ENCODE measurements at regions not wholly inside any gene's neighbourhood (a gene's known extent, or its start where the extent isn't known, plus 50 kb on each side); places are given as distances from the start of the nearest gene placed in this dataset.
"Not testable (repeated sequence)": the region's sequence is repeated elsewhere in the genome, so short reads cannot be mapped to it uniquely, and the experiment has no call there.

DNA sequence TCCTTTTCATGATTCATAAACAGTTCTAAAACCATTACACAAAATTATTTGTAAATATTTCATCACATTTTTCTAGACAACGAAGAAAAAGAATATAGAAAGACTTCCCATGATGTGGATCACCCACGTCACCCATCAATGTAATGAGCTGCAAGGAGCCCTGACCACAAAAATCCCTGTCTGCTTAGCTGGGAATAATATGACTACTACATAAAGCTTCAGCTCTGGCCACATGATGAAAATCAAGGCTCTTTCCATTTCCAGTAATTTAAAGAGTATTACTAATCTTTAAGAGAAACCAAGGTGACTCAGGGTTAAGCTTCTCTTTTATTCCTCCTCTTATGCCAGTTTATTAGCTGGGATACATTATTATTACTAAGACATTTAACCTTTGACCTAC, 180.8 kb upstream of the CACNA2D1 start:
- DNase-seq: no peak

DNA sequence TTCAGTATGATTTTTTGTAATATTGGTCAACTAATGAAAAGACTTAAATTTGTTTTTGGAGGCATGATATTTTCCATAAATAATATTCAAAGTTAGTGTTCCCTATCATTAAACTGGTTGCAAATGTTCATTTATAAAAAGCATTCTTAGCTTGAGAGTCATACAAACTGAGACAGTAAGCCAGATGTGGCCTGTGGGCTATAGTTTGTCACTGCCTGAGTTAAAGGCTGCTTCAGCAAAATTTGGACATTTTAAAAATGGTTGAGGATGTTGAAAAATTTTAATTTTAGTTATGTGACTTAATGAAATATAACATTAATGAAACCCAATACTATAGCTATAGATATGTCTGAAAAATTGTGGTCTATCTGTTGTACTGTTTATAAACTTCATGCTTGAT, 180.2 kb upstream of the CACNA2D1 start:
- DNase-seq: no peak

- DNase-seq: no peak
Observed at GRCh38 chr7:82617156-82617555, 173.6 kb upstream of the CACNA2D1 start.

GRCh38 chr7:82616059-82616728, 172.6 kb upstream of the CACNA2D1 start:
- no peak for DNase-seq

DNA sequence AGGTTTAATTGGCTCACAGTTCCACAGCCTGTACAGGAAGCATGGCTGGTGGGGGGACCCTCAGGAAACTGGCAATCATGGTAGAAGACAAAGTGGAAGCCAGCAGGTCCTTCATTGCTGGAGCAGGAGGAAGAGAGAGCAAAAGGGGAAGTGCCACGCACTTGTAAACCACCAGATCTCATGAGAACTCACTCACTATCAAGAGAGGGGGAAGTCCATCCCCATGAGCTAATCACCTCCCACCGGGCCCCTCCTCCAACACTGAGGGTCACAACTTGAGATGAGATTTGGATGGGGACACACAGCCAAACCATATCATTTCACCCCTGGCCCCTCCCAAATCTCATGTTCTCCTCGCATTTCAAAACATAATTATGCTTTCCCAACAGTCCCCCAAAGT, 171.9 kb upstream of the CACNA2D1 start:
- DNase-seq: no peak

GRCh38 chr7:82609746-82610145, 166.2 kb upstream of the CACNA2D1 start:
- DNase-seq: no peak

DNA sequence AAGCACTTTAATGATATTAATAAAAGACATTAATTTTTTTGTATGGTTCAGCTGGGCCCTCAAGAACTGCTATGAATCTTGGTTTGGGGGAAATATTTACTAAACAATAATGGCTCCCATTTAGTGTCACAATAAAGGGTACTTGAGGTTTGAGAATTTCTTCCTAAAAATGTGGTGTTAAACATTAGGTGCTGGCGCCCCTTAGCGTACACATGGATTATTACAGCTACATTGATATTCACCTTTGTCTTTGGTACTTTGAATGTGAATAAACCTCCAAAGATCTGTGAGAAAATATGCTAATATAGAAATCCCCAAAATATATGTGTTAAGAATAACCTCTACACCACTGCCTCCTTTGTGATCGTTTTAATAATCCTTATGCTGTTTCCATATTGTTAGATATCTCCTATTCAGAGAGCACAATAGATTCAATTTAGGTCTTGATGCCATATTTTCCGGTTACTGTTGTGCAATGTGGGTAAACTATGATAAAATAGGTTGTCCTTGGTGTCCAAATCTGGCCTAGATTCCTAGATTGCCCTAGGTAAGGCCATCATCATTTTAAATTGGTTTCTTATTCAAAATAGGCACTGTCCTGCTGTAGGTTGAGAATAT, 161.8 kb upstream of the CACNA2D1 start:
- DNase-seq: peak; percentile 26

- no peak for DNase-seq
Observed at GRCh38 chr7:82602066-82602465, 158.5 kb upstream of the CACNA2D1 start.

GRCh38 chr7:82600531-82600930, 157.0 kb upstream of the CACNA2D1 start:
- DNase-seq: no peak

DNA sequence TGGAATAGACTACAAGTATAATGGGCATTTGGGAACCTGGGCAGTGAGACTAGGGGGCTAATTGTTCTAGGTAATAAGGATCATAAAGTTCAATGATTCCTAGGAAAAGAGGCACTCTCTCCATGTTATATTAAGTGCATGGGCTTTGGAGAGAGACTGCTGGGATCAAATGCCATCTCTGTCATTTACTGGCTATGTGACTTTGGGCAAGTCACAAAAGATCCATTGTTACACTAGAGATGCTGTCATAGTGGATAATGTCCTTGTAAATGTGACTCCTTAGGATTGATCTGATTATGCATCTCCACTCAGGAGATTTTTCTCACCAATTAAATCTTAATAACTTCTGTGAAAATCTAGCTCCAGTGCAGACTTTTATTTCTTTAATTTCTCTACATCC, 156.3 kb upstream of the CACNA2D1 start:
- DNase-seq: no peak

DNA sequence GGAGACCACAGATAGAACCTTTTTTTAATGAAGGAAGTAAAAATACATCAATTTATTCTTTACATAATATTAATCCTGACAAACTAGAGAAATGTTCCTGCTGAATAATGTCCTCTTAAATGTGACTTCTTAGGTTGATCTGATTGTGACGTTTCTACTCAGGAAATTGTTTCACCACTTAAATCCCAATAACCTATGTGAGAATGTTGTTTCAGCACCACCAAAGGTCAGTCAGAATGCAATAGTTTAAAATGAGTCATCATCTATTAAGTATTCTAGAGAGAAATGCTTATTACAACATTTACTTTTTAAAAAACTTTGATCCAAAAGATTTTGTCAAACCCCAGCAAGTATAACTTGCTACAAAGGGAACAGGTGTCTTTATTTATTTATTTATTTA, 155.4 kb upstream of the CACNA2D1 start:
- no peak for DNase-seq

- DNase-seq: not testable (repeated sequence)
Observed at GRCh38 chr7:82595795-82596194, 152.2 kb upstream of the CACNA2D1 start.

DNA sequence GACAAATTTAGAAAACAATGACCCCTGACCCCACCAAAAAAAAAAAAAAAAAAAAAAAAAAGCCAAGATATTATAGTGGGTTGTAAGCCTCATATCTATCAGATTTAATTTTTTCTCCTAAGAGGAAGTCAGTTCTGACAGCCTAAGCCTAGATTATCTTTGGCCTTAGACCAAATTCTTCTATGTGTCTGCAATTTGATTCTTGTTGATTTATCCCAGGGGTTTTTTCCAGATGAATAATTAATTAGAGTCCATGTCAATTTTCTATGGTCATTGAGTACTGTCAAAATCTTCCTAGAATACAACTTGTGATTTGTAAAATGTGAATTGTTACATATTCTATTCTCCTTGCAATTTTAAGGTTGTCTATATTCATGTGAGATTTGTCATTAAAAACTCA, 151.6 kb upstream of the CACNA2D1 start:
- DNase-seq: peak; percentile 37

DNA sequence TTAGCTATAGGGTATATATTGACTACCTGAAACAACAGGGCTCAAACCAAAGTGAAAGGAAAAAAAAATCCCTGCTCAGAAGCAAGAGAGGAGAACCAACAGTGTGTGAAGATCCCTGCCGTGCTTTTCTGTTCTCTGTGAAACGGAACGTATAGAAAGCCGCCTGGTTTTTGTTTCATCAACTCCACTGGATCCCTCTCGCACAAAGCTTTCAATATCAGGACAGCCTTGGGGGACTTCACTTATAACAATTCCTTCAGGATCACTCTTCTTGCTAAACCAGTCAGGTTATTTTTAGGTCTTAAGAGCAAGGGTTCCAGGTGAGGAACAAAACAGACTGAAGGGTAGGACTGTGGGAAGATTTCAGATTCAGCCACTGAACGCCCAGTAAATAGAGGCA, 151.1 kb upstream of the CACNA2D1 start:
- DNase-seq: no peak

DNA sequence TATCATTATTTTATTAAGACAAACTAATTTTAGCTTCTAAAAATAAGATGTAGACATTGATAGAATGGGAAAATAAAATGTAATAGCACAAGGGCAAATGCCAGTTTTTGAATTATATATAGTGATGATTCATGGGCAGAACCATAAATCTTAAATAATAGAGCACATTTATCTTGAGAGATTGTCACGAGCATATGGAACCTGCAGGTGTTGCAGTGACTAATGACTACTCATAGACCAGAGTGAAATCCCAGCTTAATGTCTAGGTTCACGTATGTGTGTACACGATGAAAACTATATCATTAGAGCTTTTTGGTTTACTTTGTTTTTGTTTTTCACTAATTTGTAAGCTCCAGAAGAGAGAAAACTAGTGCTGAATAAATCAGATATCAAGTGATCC, 150.2 kb upstream of the CACNA2D1 start:
- no peak for DNase-seq

DNA sequence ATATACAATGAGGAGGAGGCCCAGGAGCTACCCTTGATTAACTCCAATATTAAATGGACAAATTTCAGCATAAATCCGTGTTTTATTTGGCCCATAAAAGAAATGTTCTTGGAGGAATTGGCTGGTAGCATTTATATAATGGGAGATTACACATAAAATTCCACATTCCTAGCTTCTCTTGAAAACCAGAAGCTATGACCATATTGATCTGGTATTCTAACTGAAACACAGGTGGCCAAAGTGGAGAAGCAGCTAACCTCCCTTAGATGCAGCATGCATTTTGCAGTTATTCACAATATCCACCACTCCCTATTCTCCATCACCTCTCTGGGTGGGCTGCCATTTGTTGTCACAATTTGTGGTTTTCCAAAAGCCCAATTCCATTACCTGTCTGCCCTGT, 148.8 kb upstream of the CACNA2D1 start:
- no peak for DNase-seq

DNA sequence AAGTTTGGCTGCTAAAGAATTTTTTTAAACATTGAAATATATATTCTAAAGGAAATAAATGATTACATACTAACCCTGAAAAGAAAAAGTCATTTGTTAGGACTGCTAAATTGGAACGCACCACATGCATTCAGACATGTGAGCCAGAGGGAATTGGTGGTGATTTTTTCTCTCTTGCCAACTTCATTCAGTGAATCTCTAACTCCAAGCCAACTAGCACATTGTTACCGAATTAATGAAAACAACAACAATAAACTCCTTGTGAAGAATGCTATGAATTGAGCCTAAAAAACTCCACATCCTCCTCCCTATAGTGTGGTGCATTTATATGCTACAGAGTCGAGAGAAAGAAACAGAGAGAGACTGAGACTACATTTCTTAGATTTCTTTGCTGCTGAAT, 135.5 kb upstream of the CACNA2D1 start:
- DNase-seq: no peak

DNA sequence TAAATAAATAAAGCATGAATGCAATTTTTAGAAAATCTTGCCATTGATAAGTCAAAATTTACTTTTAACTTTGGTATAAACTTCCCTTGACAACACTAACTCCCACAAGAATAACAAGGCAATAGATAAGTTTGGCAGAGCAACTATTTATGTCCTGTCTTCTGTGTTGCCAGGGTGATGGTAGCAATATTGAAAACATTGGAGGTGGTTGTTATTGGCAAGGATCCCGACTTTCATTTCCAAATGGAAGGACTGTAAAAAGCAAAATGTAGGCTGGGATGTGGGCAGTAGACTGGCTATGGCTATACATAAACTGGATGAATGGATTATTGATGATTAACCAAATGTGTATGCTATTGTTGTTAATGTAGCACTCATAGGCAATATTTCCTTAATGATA, 134.9 kb upstream of the CACNA2D1 start:
- peak; percentile 7 for DNase-seq

DNA sequence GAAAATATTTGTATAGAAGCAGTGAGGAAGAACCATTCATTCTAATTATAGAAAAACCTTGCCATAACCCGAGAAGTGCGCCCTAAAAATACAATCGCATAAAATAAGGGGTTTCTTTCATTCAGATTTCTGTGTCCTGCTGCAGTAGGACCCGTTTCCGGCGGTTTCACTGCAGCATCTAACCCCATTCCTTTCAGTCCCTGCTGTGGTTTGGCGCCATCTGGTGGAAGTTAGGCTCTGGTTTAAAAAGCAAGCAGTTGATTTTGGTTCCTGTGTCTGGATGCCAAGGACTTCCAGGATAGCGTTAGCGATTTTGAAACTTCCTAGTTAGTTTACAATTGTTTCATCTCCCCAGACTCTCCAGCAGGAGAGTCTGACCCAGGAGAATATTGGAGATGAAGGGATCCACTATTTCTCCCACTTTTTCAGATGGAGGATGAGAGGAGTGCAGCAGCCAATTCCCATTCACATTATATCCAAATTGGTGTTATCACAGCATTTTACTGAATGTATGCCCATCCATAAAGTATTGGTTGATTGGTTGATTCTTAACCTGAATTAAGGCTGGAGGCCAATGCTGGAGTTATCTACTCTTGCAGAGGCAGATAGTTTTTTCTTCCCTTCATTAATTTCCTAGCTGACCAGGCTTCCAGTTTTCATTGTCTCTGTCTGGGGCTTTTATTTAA, 128.8 kb upstream of the CACNA2D1 start:
- DNase-seq: peak; percentile 82

- DNase-seq: not testable (repeated sequence)
Observed at GRCh38 chr7:82571047-82571446, 127.5 kb upstream of the CACNA2D1 start.

DNA sequence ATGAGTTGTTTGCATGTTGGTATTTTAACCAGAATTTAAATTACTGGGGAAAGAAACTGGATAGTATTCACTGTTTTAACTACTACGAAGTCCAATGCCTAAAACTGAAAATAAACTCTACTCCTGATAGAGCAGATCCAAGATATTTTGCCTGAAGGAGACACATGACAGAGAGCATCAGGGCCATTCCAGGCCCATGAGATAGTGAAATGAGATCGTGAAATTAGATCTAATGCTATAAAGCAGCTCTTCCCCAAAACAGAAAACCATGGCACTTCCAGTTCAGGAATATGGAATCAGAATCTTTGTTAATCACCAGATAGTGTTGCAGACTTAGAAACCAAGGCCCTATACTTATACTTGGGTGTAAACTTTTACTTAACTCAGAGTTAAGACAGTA, 124.3 kb upstream of the CACNA2D1 start:
- no peak for DNase-seq

DNA sequence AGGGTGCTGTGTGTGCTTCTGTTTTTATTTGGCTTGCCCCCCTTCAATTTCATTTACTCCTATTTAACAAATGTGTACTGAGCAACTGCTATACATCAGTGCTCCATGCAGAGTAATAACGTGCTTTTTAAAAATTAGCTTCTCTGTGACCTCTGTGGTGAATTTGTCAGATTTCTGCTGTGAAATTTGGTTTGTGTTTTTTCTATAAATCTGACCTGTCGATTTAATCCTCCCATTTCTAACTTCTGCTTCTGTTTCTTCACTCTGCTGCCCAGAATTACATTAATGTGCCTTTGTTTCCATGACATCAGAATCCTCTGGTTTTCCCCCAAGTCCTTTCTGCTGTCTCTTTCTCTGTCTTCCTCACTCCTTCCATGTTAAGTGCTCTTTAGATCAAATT, 123.8 kb upstream of the CACNA2D1 start:
- DNase-seq: no peak

DNA sequence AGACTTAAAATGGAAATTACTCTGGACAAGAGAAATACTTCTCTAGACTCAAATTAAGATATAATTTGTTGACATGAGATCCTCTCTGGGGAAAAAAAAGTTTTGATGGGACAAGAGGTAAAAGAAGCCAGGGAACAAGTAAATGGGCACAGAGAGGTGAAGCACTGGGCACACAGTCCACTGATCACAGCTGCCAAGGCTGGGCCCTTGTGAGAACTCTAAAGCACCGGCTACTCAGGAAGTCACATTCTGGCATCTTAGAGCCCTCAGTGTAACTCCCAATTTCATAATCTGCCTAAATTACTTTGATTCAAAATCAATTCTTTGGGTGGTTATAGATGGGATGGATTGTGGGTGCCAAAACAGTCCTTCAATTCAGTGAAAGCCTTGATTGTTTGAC, 123.2 kb upstream of the CACNA2D1 start:
- DNase-seq: no peak

DNA sequence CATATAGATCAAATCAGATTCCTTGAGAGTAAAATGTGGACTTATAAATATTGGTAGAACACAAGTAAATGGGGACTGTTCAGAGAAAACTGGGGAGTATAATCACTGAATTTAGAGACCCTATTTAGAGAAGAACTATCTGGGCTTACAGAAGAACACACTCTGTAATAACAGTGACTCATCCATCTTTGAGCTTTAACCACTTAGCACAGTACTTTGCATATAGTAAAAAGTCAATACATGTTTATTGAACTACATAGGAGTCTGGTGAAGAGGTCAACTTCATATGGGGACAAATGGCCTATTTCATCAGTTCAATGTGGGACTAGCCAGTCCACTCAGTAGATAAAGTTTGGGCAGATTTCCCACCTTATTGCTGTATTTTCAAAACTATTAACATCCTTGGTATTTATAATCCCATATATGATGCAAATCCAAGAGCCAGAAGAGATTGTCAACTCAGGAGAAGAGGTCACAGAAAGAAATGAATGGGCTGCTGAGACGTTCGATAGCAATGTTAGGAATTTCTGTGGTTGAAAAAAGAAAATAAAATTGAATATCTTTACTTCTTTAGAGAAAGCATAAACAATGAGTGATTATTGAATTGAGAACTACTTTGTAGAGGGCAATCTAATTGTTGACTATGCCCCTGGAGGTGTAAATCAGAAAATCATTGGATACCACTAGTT, 119.3 kb upstream of the CACNA2D1 start:
- peak; percentile 80 for DNase-seq

Measured in kidney glomerular epithelial cell (primary cell).